NOMO-1 treated with dmso at 0.1 percent for 144 hours (cell line): ENCODE measurements at regions not wholly inside any gene's neighbourhood (a gene's known extent, or its start where the extent isn't known, plus 50 kb on each side); places are given as distances from the start of the nearest gene placed in this dataset.
"Not testable (repeated sequence)": the region's sequence is repeated elsewhere in the genome, so short reads cannot be mapped to it uniquely, and the experiment has no call there.

Experiments used
- DNase-seq: peaks from one replicate; lab custom pipeline; 2025; ENCODE audit not compliant: unreplicated experiment; lab: John Stamatoyannopoulos, UW

DNA sequence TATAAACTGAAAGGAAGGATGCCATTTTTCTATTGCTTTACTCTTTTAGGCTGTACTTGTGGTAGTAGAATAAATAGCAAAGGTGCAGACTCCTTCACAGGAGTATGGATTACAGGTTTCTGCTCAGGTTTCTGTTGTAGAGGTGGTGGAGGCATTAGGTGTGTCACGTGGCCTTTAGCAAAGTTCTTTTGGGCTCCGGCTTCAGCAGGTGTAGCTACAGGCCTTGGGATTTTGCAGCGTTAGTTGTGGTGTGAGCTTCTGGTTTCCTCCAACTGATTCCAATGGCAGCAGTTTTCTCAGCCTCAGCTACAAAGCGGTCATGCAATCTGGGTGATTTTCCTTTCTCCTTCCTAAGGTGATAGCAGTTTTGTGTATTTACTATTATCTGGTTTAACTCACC is 255.8 kb upstream of the GK2 start:
- no peak for DNase-seq

DNA sequence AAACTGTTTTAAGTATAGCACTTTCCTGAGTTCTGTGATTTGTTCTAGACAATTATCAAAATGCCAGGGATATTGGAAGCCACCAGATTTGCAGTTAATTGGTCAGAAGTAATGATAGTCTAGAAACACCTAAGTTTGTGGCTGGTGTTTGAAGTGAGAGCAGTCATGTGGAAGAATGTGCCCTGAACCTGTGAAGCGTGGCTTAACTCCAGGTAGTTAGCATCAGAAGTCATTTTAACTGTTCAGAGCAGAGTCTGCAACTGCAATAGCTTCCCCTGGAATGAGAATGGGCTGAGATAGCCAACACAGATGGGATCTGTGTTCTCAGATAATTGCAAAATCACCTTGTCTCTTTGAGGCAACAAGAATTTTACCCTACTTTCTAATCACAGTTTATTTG is 255.1 kb upstream of the GK2 start:
- DNase-seq = no peak

- DNase-seq = no peak
Observed at GRCh38 chr4:79662651-79663050, 254.6 kb upstream of the GK2 start.

GRCh38 chr4:79661196-79661595 is 253.2 kb upstream of the GK2 start:
- no peak for DNase-seq

DNA sequence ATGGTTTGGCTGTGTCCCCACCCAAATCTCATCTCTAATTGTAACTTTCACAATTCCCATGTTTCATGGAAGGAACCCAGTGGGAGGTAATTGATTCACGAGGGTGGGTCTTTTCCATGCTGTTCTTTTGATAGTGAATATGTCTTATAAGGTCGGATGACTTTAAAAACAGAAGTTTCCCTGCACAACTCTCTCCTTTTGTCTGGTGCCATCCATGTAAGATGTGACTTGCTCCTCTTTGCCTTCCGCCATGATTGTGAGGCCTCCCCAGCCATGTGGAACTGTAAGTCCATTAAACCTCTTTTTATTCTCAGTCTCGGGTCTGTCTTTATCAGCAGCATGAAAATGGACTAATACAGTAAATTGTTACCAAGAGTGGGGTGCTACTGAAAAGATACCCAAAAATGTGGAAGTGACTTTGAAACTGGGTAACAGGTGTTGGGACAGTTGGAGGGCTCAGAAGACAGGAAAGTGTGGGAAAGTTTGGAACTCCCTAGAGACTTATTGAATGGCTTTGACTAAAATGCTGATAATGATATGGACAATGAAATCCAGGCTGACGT is 251.4 kb upstream of the GK2 start:
- not testable (repeated sequence) for DNase-seq

DNA sequence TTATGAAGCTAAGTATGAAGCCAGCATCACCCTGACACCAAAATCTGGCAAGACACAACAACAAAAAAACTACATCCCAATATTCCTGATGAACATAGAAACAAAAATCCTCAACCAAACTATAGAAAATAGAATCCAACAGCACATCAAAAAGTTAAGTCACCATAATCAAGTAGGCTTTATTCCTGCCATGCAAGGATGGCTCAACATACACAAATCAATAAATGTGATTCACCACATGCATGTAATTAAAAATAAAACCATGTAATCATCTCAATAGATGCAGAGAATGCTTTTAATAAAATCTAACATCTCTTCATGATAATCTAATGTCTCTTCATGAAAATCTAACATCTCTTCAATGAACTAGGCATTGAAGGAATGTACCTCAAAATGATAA is 249.4 kb upstream of the GK2 start:
- DNase-seq = no peak

GRCh38 chr4:79653871-79654270 is 245.8 kb upstream of the GK2 start:
- DNase-seq = no peak

DNA sequence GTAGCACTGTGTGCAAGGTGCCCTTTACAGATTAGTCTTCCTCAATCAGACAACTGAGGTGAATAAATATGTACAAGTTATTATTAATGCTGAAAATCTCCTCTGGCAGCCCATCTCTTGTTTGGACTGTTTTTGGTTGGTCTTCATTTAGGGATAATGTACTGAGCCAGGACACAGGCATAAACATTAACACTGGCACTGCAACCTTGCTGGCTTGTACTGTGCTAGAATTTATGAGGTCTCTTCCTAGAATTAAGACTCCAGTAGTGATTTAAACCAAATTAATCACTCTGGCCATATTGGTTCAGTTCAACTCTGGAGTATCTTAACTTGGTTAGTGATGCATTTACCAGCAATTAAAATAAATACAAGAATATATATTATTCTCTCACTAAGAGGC is 244.7 kb upstream of the GK2 start:
- DNase-seq = no peak

DNA sequence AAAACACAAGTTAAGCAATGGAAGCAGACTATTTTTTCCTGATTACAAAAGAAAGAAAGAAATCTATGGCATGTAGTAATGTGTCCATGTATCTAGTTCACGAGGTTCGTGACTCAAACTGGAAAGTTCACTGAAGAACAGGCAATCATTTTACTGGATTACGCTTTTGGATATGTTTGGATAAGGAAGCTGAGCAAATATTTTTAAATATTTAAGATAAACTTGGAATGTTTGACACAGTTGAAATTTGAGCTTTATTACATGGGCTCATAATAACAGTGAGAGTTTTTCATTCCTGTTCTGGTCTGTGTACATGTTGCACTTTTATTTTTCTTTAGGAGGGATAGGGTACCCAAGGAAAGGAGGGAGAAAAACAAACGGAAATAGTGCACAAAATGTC is 244.2 kb upstream of the GK2 start:
- DNase-seq = no peak

GRCh38 chr4:79651456-79651855 is 243.4 kb upstream of the GK2 start:
- no peak for DNase-seq

- no peak for DNase-seq
Observed at GRCh38 chr4:79650794-79651431, 242.9 kb upstream of the GK2 start.

- no peak for DNase-seq
Observed at GRCh38 chr4:79650217-79650616, 242.2 kb upstream of the GK2 start.

DNA sequence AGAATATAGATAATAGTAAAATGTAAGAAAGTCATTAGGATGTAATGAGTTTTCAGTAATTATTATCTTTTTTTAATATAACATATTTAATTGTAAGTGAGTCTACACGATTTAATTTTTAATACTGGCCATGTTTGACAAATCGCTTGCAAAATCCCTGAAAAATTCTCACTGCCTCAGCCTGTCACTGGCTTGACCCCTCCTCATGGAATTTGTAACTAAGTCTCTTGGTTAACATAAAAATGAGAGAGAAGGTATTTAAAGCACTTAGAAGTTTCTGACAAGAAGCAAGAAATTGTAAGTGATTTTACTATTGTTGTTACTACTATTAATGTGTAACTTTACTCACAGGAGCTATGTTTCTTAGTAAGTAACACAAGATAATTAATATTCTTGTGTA is 237.9 kb upstream of the GK2 start:
- no peak for DNase-seq

- DNase-seq = no peak
Observed at GRCh38 chr4:79638735-79639134, 230.7 kb upstream of the GK2 start.

DNA sequence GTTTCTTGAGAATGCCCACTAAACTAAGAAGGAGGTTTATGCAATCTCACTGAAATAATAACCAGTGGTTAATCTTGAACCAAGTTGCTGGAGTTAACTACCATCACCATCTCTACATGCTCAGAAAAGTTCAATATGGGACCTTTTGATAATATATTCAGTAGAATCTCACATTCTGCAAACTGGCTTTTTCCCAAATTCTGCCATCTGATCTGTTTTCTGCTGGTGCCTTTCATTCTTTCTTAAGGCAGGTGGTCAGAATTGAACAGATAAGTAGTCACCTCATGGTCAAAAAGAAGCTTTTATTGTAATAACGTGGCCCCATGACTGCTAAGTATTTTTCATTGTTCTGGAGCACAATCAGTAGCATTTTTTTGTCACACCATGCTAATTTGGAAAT is 229.0 kb upstream of the GK2 start:
- no peak for DNase-seq

GRCh38 chr4:79634111-79634510 is 226.1 kb upstream of the GK2 start:
- no peak for DNase-seq

DNA sequence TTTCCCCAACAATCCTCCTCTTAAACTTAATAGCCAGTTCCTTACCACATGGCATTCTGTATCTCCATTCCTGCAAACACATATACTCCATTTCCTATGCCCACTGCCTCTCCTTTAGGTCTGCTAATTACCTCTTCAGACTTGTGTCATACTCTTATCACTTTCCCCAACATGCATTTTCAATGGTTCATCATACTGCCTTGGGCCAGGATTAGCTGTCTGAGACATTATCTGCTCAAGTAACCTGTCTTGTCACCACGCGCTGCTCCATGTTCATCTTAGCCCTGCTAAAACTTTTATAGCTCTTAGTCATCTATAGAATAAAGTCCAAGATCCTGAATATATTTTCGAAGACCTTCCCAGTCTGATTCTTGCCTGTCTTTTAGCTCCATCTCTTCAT is 224.1 kb upstream of the GK2 start:
- no peak for DNase-seq

- no peak for DNase-seq
Observed at GRCh38 chr4:79626611-79627010, 218.6 kb upstream of the GK2 start.

GRCh38 chr4:79626101-79626500 is 218.1 kb upstream of the GK2 start:
- DNase-seq = no peak

- no peak for DNase-seq
Observed at GRCh38 chr4:79625361-79625760, 217.3 kb upstream of the GK2 start.

GRCh38 chr4:79623021-79623870 is 215.2 kb upstream of the GK2 start:
- DNase-seq = no peak

GRCh38 chr4:79621061-79621460 is 213.0 kb upstream of the GK2 start:
- DNase-seq = no peak
